ENCODE measurements at regions not wholly inside any gene's neighbourhood (a gene's known extent, or its start where the extent isn't known, plus 50 kb on each side); places are given as distances from the start of the nearest gene placed in this dataset.

DNA sequence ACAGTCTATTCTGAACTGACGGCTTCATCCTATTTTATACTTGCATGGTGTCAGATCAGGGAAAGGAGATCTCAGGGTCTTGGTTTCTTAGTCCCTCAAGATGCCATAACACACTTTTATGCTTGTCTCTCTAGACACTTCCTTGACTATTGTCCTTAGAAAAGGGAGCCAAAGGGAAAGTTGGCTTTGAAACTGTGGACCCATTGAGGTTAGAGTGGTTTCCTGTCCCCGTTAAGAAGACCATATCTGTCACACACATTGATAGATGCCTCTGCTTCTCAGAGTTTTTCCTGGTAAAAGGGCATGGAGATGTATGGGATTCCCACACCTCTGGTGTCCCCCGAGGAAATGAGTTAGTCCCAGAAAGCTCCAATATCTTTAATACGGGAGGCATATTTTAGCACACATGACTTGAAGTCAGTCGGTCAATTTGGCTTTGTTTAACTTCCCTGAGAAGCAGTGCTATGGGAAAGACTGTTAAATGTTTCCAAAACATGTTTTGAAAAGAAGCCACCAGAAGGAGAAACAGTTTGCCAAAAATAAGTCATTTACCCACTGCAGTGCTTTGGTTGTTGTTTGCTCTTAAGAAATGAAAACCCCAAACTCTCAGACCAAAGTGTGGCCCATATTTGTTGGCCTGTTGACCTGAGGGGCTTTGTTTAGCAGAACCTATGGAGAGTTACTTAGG is 133.4 kb upstream of the CXCR4 start:
- TF ChIP-seq, protein P1, sequence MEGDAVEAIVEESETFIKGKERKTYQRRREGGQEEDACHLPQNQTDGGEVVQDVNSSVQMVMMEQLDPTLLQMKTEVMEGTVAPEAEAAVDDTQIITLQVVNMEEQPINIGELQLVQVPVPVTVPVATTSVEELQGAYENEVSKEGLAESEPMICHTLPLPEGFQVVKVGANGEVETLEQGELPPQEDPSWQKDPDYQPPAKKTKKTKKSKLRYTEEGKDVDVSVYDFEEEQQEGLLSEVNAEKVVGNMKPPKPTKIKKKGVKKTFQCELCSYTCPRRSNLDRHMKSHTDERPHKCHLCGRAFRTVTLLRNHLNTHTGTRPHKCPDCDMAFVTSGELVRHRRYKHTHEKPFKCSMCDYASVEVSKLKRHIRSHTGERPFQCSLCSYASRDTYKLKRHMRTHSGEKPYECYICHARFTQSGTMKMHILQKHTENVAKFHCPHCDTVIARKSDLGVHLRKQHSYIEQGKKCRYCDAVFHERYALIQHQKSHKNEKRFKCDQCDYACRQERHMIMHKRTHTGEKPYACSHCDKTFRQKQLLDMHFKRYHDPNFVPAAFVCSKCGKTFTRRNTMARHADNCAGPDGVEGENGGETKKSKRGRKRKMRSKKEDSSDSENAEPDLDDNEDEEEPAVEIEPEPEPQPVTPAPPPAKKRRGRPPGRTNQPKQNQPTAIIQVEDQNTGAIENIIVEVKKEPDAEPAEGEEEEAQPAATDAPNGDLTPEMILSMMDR (IDR thresholded peaks at IDR 0.05; ENCODE audit: control insufficient read depth, insufficient read depth, low read depth, low read length, missing control alignments) = no peak
- H3K4me3 ChIP-seq (ENCODE audit: control insufficient read depth, low read depth, low read length) = no peak overlapping the region
- no peak for DNase-seq (ENCODE audit: low read depth)

DNA sequence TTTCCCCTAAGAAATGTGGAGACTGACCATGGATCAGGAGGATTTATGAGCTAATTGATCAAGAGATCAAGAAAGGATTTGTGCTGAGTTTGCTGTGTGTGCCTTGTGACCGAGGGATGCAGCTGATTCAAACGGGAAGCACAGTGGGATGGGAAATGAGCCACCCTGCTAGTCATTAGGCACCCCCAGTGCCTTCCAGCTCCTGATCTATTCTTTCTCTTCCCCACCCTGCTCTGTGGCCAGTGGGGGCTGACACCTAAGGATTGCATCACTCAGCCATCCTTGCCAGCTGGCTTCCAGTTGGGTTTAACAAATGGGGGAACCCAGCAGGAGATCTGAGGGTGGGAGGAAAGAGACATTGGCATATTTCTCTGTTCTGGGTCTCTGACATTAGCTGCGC is 132.2 kb upstream of the CXCR4 start:
- no peak overlapping the region for H3K4me3 ChIP-seq (ENCODE audit: control insufficient read depth, low read depth, low read length)
- DNase-seq (ENCODE audit: low read depth) = no peak
- TF ChIP-seq, protein P1 (IDR thresholded peaks at IDR 0.05; ENCODE audit: control insufficient read depth, insufficient read depth, low read depth, low read length, missing control alignments) = no peak

DNA sequence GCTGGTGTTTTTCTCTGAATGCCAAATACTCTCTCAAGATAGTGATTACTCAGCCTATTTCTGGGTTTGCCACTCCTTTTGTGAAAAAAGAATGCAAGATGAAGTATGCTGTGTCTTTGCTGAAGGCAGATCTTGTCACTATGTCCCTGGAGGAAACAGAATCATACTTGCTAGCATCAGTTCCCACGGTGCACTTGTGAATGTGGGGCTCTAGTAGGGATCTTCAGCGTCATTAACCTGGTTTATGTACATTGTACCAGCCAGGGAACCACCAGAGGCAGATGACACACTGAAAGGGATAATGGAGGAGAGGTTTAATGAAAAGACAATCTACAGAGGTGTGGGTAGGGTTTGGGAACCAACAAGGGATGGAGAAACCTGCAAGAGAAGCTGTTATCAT is 131.0 kb upstream of the CXCR4 start:
- H3K4me3 ChIP-seq (ENCODE audit: control insufficient read depth, low read depth, low read length) = no peak overlapping the region
- TF ChIP-seq, protein P1 (IDR thresholded peaks at IDR 0.05; ENCODE audit: control insufficient read depth, insufficient read depth, low read depth, low read length, missing control alignments) = no peak
- DNase-seq (ENCODE audit: low read depth) = no peak

DNA sequence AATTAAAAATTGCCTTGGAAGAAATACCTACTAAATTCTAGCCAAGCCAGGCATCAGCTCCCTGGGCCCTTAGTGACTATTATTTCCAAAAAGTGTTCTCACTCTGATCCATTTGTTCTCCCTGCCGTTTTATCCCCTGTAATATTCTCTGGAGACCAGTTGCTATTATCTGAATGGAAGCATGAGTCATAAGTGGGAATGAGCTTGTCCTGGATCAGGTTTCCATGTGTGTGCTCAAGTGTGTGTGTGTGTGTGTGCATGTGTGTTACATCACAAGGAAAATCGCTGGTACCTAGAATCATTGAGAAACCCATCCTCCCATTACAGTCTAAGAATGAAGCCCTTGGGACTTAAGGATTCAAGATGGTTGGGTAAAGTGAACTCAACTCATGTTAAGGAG is 130.3 kb upstream of the CXCR4 start:
- DNase-seq (ENCODE audit: low read depth) = no peak
- H3K4me3 ChIP-seq (ENCODE audit: control insufficient read depth, low read depth, low read length) = no peak overlapping the region
- TF ChIP-seq, protein P1 (IDR thresholded peaks at IDR 0.05; ENCODE audit: control insufficient read depth, insufficient read depth, low read depth, low read length, missing control alignments) = no peak

DNA sequence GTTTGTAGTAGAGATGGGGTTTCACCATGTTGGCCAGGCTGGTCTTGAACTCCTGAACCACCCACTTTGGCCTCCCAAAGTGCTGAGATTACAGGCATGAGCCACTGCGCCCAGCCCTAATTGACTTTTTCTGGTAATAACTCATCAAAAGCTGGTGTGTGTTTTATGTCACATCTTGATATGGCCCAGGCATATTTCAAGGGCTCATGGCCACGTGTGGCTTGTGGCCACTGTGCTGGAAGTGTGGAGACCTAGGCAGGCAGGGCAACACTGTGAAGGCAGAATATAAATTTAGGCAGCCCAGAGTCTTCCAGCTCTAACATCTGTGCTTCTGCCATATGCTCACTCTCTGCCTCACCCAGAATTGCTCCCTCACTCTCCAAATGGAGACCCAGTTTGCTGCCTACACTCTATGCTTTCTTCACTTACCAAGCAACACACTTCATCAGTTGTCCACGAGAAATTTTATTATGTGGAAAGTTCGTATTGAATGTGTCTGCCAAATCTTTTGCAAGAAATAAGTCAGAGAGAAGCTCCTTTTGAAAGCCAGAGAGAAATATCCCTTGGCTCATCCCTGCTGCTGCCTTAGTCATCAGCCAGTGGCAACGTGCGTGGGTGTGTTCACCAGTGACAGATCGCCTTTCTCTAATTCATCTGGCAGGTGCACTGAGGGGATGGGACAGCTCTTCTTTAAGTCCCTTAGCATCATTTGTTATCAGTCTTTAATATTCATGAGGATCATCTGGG is 129.4 kb upstream of the CXCR4 start:
- DNase-seq (ENCODE audit: low read depth) = no peak
- TF ChIP-seq, protein P1 (IDR thresholded peaks at IDR 0.05; ENCODE audit: control insufficient read depth, insufficient read depth, low read depth, low read length, missing control alignments) = no peak
- no peak overlapping the region for H3K4me3 ChIP-seq (ENCODE audit: control insufficient read depth, low read depth, low read length)

DNA sequence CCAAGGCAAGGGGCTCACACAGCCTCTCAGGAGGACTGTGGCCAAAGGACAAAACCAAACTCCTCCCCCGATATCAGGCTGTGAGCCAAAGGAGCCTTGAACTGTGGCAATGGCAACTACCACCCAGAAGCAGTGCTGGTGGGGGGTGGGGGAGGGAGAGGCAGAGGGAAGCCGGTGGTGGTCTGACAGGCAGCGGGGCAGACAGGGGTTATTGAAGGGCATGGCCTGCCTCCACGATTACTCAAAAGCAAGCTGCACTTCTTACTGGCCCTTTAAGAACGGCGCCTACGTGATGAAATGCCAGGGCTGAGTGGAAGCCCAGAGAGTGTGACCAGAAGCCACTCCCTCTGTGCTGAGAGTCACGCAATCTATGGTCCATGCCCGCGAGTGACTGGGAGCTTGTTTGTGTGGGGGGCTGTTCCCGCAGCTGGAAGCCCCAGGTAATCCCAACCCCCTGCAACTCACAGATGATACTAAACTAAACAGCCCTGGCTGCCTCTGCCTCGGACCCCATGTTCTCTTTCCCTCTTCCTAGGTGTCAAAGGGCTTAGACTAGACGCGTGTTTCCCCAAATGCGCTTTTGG is 128.2 kb upstream of the CXCR4 start:
- TF ChIP-seq, protein P1 (IDR thresholded peaks at IDR 0.05; ENCODE audit: control insufficient read depth, insufficient read depth, low read depth, low read length, missing control alignments) = no peak
- H3K4me3 ChIP-seq (ENCODE audit: control insufficient read depth, low read depth, low read length) = no peak overlapping the region
- DNase-seq (ENCODE audit: low read depth) = no peak
